DOHH2 (cell line): ENCODE measurements at regions not wholly inside any gene's neighbourhood (a gene's known extent, or its start where the extent isn't known, plus 50 kb on each side); places are given as distances from the start of the nearest gene placed in this dataset.

Experiments
- CTCF ChIP-seq: fragments of 200-600 bp; sonication (generic); IDR thresholded peaks from one replicate; pipeline ENCODE4 v1.5.1; 2014; ENCODE audit warnings: antibody characterized with exemption, mild to moderate bottlenecking, low read depth, low read length; ENCODE audit not compliant: poor library complexity, severe bottlenecking
- EZH2phosphoT487 ChIP-seq: fragments of 200-600 bp; sonication (generic); IDR thresholded peaks from 2 replicates; pipeline ENCODE4 v1.6.1; 2017; ENCODE audit warnings: borderline replicate concordance, mild to moderate bottlenecking, antibody characterized with exemption, low read length, moderate library complexity, mixed read lengths

- TF ChIP-seq CTCF (no peak), EZH2phosphoT487 (no peak)
These were observed 1734.0 kb upstream of the RAG2 start for GRCh38 chr11:38332046-38332445.
